ENCODE measurements at regions not wholly inside any gene's neighbourhood (a gene's known extent, or its start where the extent isn't known, plus 50 kb on each side); places are given as distances from the start of the nearest gene placed in this dataset.
A peak's percentile ranks its signal among the peaks of the same experiment; 100 is the strongest.

- no peak for FAIRE-seq
- TF ChIP-seq POLR2AphosphoS5 (IDR thresholded peaks at IDR 0.05; ENCODE audit: low read depth, low read length) (no peak), POLR2A (IDR thresholded peaks at IDR 0.05; ENCODE audit: low read depth, low read length) (no peak), TAF1 (IDR thresholded peaks at IDR 0.05; ENCODE audit: borderline replicate concordance, low read depth, low read length) (no peak)
- no peak for DNase-seq (ENCODE audit: insufficient read length)
These were observed 107.5 kb upstream of the TLR4 start for GRCh38 chr9:117596678-117597077.

- TF ChIP-seq TAF1 (IDR thresholded peaks at IDR 0.05; ENCODE audit: borderline replicate concordance, low read depth, low read length) (no peak), POLR2A (IDR thresholded peaks at IDR 0.05; ENCODE audit: low read depth, low read length) (no peak), POLR2AphosphoS5 (IDR thresholded peaks at IDR 0.05; ENCODE audit: low read depth, low read length) (no peak)
- no peak for FAIRE-seq
- DNase-seq (ENCODE audit: insufficient read length): no peak
These were observed 108.6 kb upstream of the TLR4 start for GRCh38 chr9:117595650-117596049.

GRCh38 chr9:117587263-117587662 is 116.9 kb upstream of the TLR4 start:
- no peak for TF ChIP-seq POLR2A (IDR thresholded peaks at IDR 0.05; ENCODE audit: low read depth, low read length)
- TF ChIP-seq TAF1 (IDR thresholded peaks at IDR 0.05; ENCODE audit: borderline replicate concordance, low read depth, low read length): no peak
- TF ChIP-seq POLR2AphosphoS5 (IDR thresholded peaks at IDR 0.05; ENCODE audit: low read depth, low read length): no peak
- DNase-seq (ENCODE audit: insufficient read length) (no peak), FAIRE-seq (no peak)

- TF ChIP-seq POLR2AphosphoS5 (IDR thresholded peaks at IDR 0.05; ENCODE audit: low read depth, low read length) (no peak), POLR2A (IDR thresholded peaks at IDR 0.05; ENCODE audit: low read depth, low read length) (no peak), TAF1 (IDR thresholded peaks at IDR 0.05; ENCODE audit: borderline replicate concordance, low read depth, low read length) (no peak)
- FAIRE-seq (no peak), DNase-seq (ENCODE audit: insufficient read length) (no peak)
These were observed 130.1 kb upstream of the TLR4 start for GRCh38 chr9:117574099-117574498.

GRCh38 chr9:117564839-117565238 is 139.4 kb upstream of the TLR4 start:
- TF ChIP-seq POLR2AphosphoS5 (IDR thresholded peaks at IDR 0.05; ENCODE audit: low read depth, low read length) (no peak), TAF1 (IDR thresholded peaks at IDR 0.05; ENCODE audit: borderline replicate concordance, low read depth, low read length) (no peak), POLR2A (IDR thresholded peaks at IDR 0.05; ENCODE audit: low read depth, low read length) (no peak)
- FAIRE-seq (no peak), DNase-seq (ENCODE audit: insufficient read length) (no peak)

GRCh38 chr9:117561761-117562160 is 142.4 kb upstream of the TLR4 start:
- TF ChIP-seq TAF1 (IDR thresholded peaks at IDR 0.05; ENCODE audit: borderline replicate concordance, low read depth, low read length) (no peak), POLR2A (IDR thresholded peaks at IDR 0.05; ENCODE audit: low read depth, low read length) (no peak), POLR2AphosphoS5 (IDR thresholded peaks at IDR 0.05; ENCODE audit: low read depth, low read length) (no peak)
- DNase-seq (ENCODE audit: insufficient read length): no peak
- no peak for FAIRE-seq

GRCh38 chr9:117555964-117556629 is 141.2 kb upstream of the ASTN2 start:
- DNase-seq (ENCODE audit: insufficient read length): peak; percentile 19
- TF ChIP-seq POLR2AphosphoS5 (IDR thresholded peaks at IDR 0.05; ENCODE audit: low read depth, low read length) (no peak), TAF1 (IDR thresholded peaks at IDR 0.05; ENCODE audit: borderline replicate concordance, low read depth, low read length) (no peak), POLR2A (IDR thresholded peaks at IDR 0.05; ENCODE audit: low read depth, low read length) (no peak)
- peak; percentile 44 for FAIRE-seq

- DNase-seq (ENCODE audit: insufficient read length) (no peak), FAIRE-seq (no peak)
- TF ChIP-seq TAF1 (IDR thresholded peaks at IDR 0.05; ENCODE audit: borderline replicate concordance, low read depth, low read length) (no peak), POLR2A (IDR thresholded peaks at IDR 0.05; ENCODE audit: low read depth, low read length) (no peak), POLR2AphosphoS5 (IDR thresholded peaks at IDR 0.05; ENCODE audit: low read depth, low read length) (no peak)
These were observed 138.0 kb upstream of the ASTN2 start for GRCh38 chr9:117552811-117553210.

GRCh38 chr9:117551171-117551570 is 136.3 kb upstream of the ASTN2 start:
- no peak for TF ChIP-seq POLR2AphosphoS5 (IDR thresholded peaks at IDR 0.05; ENCODE audit: low read depth, low read length)
- FAIRE-seq (no peak), DNase-seq (ENCODE audit: insufficient read length) (no peak)

GRCh38 chr9:117549444-117549843 is 134.6 kb upstream of the ASTN2 start:
- DNase-seq (ENCODE audit: insufficient read length): no peak
- FAIRE-seq: no peak
- no peak for TF ChIP-seq TAF1 (IDR thresholded peaks at IDR 0.05; ENCODE audit: borderline replicate concordance, low read depth, low read length)
- TF ChIP-seq POLR2AphosphoS5 (IDR thresholded peaks at IDR 0.05; ENCODE audit: low read depth, low read length): no peak

- TF ChIP-seq TAF1 (IDR thresholded peaks at IDR 0.05; ENCODE audit: borderline replicate concordance, low read depth, low read length): no peak
- TF ChIP-seq POLR2A (IDR thresholded peaks at IDR 0.05; ENCODE audit: low read depth, low read length): no peak
- no peak for TF ChIP-seq POLR2AphosphoS5 (IDR thresholded peaks at IDR 0.05; ENCODE audit: low read depth, low read length)
- DNase-seq (ENCODE audit: insufficient read length) (no peak), FAIRE-seq (no peak)
These were observed 133.7 kb upstream of the ASTN2 start for GRCh38 chr9:117548556-117548955.

- no peak for FAIRE-seq
- TF ChIP-seq POLR2AphosphoS5 (IDR thresholded peaks at IDR 0.05; ENCODE audit: low read depth, low read length) (no peak), TAF1 (IDR thresholded peaks at IDR 0.05; ENCODE audit: borderline replicate concordance, low read depth, low read length) (no peak), POLR2A (IDR thresholded peaks at IDR 0.05; ENCODE audit: low read depth, low read length) (no peak)
- no peak for DNase-seq (ENCODE audit: insufficient read length)
These were observed 133.0 kb upstream of the ASTN2 start for GRCh38 chr9:117547904-117548303.

Measured in GM12892 (cell line).